ENCODE measurements at regions not wholly inside any gene's neighbourhood (a gene's known extent, or its start where the extent isn't known, plus 50 kb on each side); places are given as distances from the start of the nearest gene placed in this dataset.

DNA sequence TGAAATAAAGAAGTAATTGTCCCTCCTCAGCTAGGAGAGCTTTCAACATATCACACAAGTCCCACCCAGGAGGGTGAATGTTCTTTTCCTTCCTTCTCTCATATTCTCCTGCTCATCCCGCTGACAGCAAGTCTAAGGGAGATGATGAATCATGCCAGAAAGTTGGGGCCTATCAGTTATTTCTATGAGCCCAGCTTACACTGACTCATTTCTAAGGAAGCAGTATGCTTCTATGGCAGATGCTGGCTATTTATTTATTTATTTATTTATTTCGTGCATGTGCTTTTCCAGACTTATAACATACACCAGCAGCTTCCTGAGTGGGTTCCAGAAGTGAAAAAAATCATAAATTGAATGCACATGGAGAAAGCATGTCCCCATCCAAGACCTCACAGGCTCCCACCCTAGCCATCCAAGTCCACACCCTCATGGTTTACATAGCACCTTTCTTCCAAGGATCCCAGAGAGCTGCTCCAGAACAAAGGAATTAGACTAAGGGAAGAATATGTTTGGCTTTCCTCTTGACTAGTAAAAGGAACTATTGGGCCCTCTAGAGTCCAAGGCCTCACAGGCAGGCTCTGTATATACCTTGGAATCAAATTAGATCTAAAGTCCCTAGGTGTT lies 1074.2 kb upstream of the ZEB2 start:
- H3K4me1 ChIP-seq, result no peaks in the 10 kb centered on the region
- H3K27ac ChIP-seq, result no peak overlapping the region
- H3K27me3 ChIP-seq, result no peaks in the 10 kb centered on the region
- H3K9me3 ChIP-seq, result no peaks in the 10 kb centered on the region
- DNase-seq, result no peak
- intact Hi-C loops (cut with DNase I), result no loop called here
- TF ChIP-seq EP300 (IDR thresholded peaks at IDR 0.05), result no peak
- TF ChIP-seq POLR2A (IDR thresholded peaks at IDR 0.05), result no peak
- TF ChIP-seq CTCF (IDR thresholded peaks at IDR 0.05), result no peak
- no peak for TF ChIP-seq POLR2AphosphoS5 (IDR thresholded peaks at IDR 0.05)
- no peak overlapping the region for H3K4me3 ChIP-seq
- 61 to 69% methylated on average over 2 of the region's 2 CpGs for WGBS, 2 donors
- no peaks in the 10 kb centered on the region for H3K36me3 ChIP-seq

DNA sequence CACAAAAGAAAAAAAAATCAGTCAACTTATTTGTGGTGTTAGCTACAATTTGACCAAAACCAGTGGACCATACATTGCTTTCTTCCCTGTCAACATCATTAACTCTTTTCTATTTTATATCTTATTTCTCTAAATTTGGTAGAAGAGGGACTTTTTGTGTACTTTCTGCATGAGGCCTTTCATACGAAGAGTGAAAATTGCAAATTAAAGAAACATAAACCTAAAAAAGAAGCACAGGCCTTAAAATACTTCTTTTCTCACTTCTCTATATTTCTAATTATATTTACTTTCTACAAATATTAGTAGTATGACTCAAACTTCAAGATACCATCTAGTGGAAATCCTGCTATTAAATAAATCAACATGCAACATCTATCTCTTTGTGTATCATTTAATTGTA lies 1073.4 kb upstream of the ZEB2 start:
- 76 to 77% methylated on average over 1 of the region's 1 CpG for WGBS, 2 donors
- no peak for DNase-seq
- intact Hi-C loops (cut with DNase I), result no loop called here

DNA sequence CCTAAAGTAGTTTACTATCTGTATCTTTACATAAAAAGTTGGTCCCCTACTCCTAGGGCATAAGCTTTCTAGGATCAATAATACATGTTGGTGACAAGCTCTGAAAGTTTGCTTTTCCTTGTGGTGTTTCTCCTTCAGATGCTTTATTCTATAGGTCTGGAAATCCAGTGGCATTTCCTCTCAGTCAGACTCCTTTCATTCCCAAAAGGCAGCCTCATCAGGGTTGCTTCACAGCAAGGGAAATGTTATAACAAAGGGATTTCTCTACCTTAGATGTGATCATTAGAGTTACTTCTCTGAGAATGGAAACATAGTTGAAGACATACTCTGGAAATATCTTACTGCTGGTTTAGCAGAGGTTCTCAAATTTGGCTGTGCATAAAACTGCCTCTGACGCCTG lies 1072.4 kb upstream of the ZEB2 start:
- intact Hi-C loops (cut with DNase I), result no loop called here
- H3K9me3 ChIP-seq, result no peaks in the 10 kb centered on the region
- 86 to 87% methylated on average over 1 of the region's 1 CpG for WGBS, 2 donors
- no peak overlapping the region for H3K4me3 ChIP-seq
- TF ChIP-seq POLR2A (IDR thresholded peaks at IDR 0.05), result no peak
- no peak for TF ChIP-seq POLR2AphosphoS5 (IDR thresholded peaks at IDR 0.05)
- TF ChIP-seq EP300 (IDR thresholded peaks at IDR 0.05), result no peak
- TF ChIP-seq CTCF (IDR thresholded peaks at IDR 0.05), result no peak
- no peaks in the 10 kb centered on the region for H3K36me3 ChIP-seq
- DNase-seq, result no peak
- no peaks in the 10 kb centered on the region for H3K4me1 ChIP-seq
- H3K27ac ChIP-seq, result no peak overlapping the region
- H3K27me3 ChIP-seq, result no peaks in the 10 kb centered on the region

More for the DNA sequence above, 1073.4 kb upstream of the ZEB2 start:
- H3K4me1 ChIP-seq, result no peaks in the 10 kb centered on the region
- no peak overlapping the region for H3K27ac ChIP-seq
- H3K27me3 ChIP-seq, result no peaks in the 10 kb centered on the region
- TF ChIP-seq CTCF (IDR thresholded peaks at IDR 0.05) (no peak), EP300 (IDR thresholded peaks at IDR 0.05) (no peak)
- no peaks in the 10 kb centered on the region for H3K9me3 ChIP-seq
- no peaks in the 10 kb centered on the region for H3K36me3 ChIP-seq
- no peak overlapping the region for H3K4me3 ChIP-seq

- Histone ChIP-seq H3K9me3 (no peaks in the 10 kb centered on the region), H3K27me3 (no peaks in the 10 kb centered on the region), H3K4me1 (no peaks in the 10 kb centered on the region), H3K4me3 (no peak overlapping the region), H3K36me3 (no peaks in the 10 kb centered on the region), H3K27ac (no peak overlapping the region)
- intact Hi-C loops (cut with DNase I), result no loop called here
- TF ChIP-seq POLR2AphosphoS5 (IDR thresholded peaks at IDR 0.05) (no peak), CTCF (IDR thresholded peaks at IDR 0.05) (no peak), EP300 (IDR thresholded peaks at IDR 0.05) (no peak), POLR2A (IDR thresholded peaks at IDR 0.05) (no peak)
- no peak for DNase-seq
- WGBS, 2 donors, result 89 to 90% methylated on average over 3 of the region's 3 CpGs
Measured at GRCh38 chr2:145591109-145591809, 1071.3 kb upstream of the ZEB2 start.

All from sigmoid colon (tissue), 6 donors.